ENCODE measurements at regions not wholly inside any gene's neighbourhood (a gene's known extent, or its start where the extent isn't known, plus 50 kb on each side); places are given as distances from the start of the nearest gene placed in this dataset.

DNA sequence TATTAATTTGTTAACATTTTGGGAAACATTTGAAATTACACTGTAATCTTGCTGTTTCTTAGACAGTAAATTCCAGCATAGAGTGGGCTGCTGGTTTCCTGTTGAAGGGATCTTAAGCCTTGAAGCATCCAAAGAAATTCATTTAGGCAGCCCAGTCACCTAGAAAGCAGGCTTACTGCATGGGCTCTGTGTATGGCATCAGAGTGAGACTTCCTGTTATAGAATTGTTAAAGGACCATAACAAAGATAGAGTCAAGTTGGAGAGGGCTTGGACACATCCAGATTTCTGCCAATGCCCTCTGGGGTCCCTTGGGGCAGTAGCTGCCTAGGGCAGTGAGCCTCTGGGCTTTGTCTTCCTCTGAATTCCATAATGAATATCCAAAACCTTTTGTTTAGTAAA is 149.2 kb downstream of the DYRK2 start:
- no peak for TF ChIP-seq POLR2AphosphoS5 (IDR thresholded peaks at IDR 0.05; ENCODE audit: low read depth, low read length)
- TF ChIP-seq CTCF (IDR thresholded peaks at IDR 0.05), result no peak
- TF ChIP-seq, protein P1, sequence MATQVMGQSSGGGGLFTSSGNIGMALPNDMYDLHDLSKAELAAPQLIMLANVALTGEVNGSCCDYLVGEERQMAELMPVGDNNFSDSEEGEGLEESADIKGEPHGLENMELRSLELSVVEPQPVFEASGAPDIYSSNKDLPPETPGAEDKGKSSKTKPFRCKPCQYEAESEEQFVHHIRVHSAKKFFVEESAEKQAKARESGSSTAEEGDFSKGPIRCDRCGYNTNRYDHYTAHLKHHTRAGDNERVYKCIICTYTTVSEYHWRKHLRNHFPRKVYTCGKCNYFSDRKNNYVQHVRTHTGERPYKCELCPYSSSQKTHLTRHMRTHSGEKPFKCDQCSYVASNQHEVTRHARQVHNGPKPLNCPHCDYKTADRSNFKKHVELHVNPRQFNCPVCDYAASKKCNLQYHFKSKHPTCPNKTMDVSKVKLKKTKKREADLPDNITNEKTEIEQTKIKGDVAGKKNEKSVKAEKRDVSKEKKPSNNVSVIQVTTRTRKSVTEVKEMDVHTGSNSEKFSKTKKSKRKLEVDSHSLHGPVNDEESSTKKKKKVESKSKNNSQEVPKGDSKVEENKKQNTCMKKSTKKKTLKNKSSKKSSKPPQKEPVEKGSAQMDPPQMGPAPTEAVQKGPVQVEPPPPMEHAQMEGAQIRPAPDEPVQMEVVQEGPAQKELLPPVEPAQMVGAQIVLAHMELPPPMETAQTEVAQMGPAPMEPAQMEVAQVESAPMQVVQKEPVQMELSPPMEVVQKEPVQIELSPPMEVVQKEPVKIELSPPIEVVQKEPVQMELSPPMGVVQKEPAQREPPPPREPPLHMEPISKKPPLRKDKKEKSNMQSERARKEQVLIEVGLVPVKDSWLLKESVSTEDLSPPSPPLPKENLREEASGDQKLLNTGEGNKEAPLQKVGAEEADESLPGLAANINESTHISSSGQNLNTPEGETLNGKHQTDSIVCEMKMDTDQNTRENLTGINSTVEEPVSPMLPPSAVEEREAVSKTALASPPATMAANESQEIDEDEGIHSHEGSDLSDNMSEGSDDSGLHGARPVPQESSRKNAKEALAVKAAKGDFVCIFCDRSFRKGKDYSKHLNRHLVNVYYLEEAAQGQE (IDR thresholded peaks at IDR 0.05; ENCODE audit: insufficient read depth in 1 of 2, low read depth in 2 of 2, low read length in 1 of 2), result no peak
